OCI-LY1 (cell line): ENCODE measurements at regions not wholly inside any gene's neighbourhood (a gene's known extent, or its start where the extent isn't known, plus 50 kb on each side); places are given as distances from the start of the nearest gene placed in this dataset.

ENCODE experiments used
- H2AFZ ChIP-seq: fragments of 200-600 bp; sonication (generic), shearing (Covaris generic); 2 replicates; pipeline ENCODE4 v1.6.0; 2014; ENCODE audit warnings: antibody characterized with exemption, mild to moderate bottlenecking, low read length
- H3F3A ChIP-seq: fragments of 200-600 bp; sonication (generic), shearing (Covaris generic); 2 replicates; pipeline ENCODE4 v1.6.0; 2014; ENCODE audit warnings: mild to moderate bottlenecking, antibody characterized with exemption, low read length, moderate library complexity; ENCODE audit not compliant: insufficient read depth
- H3K27ac ChIP-seq: fragments of 200-600 bp; sonication (generic); 2 replicates; pipeline ENCODE4 v1.5.1; 2014; ENCODE audit warnings: low read length, mixed run types, mild to moderate bottlenecking, low read depth; ENCODE audit not compliant: poor library complexity, severe bottlenecking
- H3K27me3 ChIP-seq: fragments of 200-600 bp; sonication (generic); 2 replicates; pipeline ENCODE4 v1.6.0; 2014; ENCODE audit warnings: antibody characterized with exemption, mild to moderate bottlenecking, low read length, moderate library complexity; ENCODE audit not compliant: insufficient read depth
- H3K36me3 ChIP-seq: fragments of 200-600 bp; sonication (generic); 2 replicates; pipeline ENCODE4 v1.6.1; 2014; ENCODE audit warnings: mild to moderate bottlenecking, antibody characterized with exemption, low read length, moderate library complexity, mixed read lengths; ENCODE audit not compliant: insufficient read depth
- H3K4me1 ChIP-seq: fragments of 200-600 bp; sonication (generic); 2 replicates; pipeline ENCODE4 v1.5.1; 2014; ENCODE audit warnings: mild to moderate bottlenecking, low read length, moderate library complexity; ENCODE audit not compliant: insufficient read depth, severe bottlenecking
- H3K4me2 ChIP-seq: fragments of 200-600 bp; sonication (generic), shearing (Covaris generic); 2 replicates; pipeline ENCODE4 v1.6.1; 2014; ENCODE audit warnings: low read length
- H3K4me3 ChIP-seq: fragments of 200-600 bp; sonication (generic); 2 replicates; pipeline ENCODE4 v1.5.1; 2014; ENCODE audit warnings: low read length, low read depth, mild to moderate bottlenecking, mixed read lengths; ENCODE audit not compliant: poor library complexity, severe bottlenecking
- H3K79me2 ChIP-seq: fragments of 200-600 bp; shearing (Covaris generic); 2 replicates; pipeline ENCODE4 v1.6.1; 2016; ENCODE audit warnings: mixed run types, low read length, mixed read lengths; ENCODE audit not compliant: insufficient read depth
- H3K9ac ChIP-seq: fragments of 200-600 bp; sonication (generic), shearing (Covaris generic); 2 replicates; pipeline ENCODE4 v1.6.1; 2014; ENCODE audit warnings: mild to moderate bottlenecking, low read length, mixed read lengths
- H3K9me2 ChIP-seq: fragments of 200-600 bp; sonication (generic), shearing (Covaris generic); 2 replicates; pipeline ENCODE4 v1.6.1; 2014; ENCODE audit warnings: low read depth, mild to moderate bottlenecking, low read length, mixed read lengths
- H3K9me3 ChIP-seq: fragments of 200-600 bp; shearing (Covaris generic); 2 replicates; pipeline ENCODE4 v1.6.1; 2014; ENCODE audit warnings: low read length, mixed read lengths
- H4K20me1 ChIP-seq: fragments of 200-600 bp; sonication (generic), shearing (Covaris generic); 2 replicates; pipeline ENCODE4 v1.6.0; 2016; ENCODE audit warnings: mild to moderate bottlenecking, low read length; ENCODE audit not compliant: insufficient read depth
- EZH2 ChIP-seq: fragments of 200-600 bp; sonication (generic), shearing (Covaris generic); IDR thresholded peaks from 2 replicates; pipeline ENCODE4 v1.8.0; 2017; ENCODE audit warnings: borderline replicate concordance, mixed run types, mild to moderate bottlenecking, antibody characterized with exemption, low read length, moderate library complexity, mixed read lengths
- TF ChIP-seq, protein P1 (sequence below): fragments of 200-600 bp; sonication (generic), shearing (Covaris generic); IDR thresholded peaks from 2 replicates; pipeline ENCODE4 v1.5.1; 2017; ENCODE audit warnings: mild to moderate bottlenecking, antibody characterized with exemption, low read length, moderate library complexity, mixed read lengths

- Histone ChIP-seq H3K27ac (no peak overlapping the region), H3K4me3 (no peak overlapping the region), H3K4me2 (no peak overlapping the region), H3K9me3 (no peaks in the 10 kb centered on the region), H3K4me1 (no peaks in the 10 kb centered on the region), H3K79me2 (no peaks in the 10 kb centered on the region), H3K9me2 (no peaks in the 10 kb centered on the region), H3K27me3 (no peaks in the 10 kb centered on the region), H3K9ac (no peak overlapping the region), H4K20me1 (no peaks in the 10 kb centered on the region), H2AFZ (no peak overlapping the region), H3F3A (no peaks in the 10 kb centered on the region), H3K36me3 (no peaks in the 10 kb centered on the region)
- TF ChIP-seq, protein P1, sequence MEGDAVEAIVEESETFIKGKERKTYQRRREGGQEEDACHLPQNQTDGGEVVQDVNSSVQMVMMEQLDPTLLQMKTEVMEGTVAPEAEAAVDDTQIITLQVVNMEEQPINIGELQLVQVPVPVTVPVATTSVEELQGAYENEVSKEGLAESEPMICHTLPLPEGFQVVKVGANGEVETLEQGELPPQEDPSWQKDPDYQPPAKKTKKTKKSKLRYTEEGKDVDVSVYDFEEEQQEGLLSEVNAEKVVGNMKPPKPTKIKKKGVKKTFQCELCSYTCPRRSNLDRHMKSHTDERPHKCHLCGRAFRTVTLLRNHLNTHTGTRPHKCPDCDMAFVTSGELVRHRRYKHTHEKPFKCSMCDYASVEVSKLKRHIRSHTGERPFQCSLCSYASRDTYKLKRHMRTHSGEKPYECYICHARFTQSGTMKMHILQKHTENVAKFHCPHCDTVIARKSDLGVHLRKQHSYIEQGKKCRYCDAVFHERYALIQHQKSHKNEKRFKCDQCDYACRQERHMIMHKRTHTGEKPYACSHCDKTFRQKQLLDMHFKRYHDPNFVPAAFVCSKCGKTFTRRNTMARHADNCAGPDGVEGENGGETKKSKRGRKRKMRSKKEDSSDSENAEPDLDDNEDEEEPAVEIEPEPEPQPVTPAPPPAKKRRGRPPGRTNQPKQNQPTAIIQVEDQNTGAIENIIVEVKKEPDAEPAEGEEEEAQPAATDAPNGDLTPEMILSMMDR = no peak
- no peak for TF ChIP-seq EZH2
These were observed 862.7 kb upstream of the MAP3K7 start for GRCh38 chr6:91449539-91449938.

DNA sequence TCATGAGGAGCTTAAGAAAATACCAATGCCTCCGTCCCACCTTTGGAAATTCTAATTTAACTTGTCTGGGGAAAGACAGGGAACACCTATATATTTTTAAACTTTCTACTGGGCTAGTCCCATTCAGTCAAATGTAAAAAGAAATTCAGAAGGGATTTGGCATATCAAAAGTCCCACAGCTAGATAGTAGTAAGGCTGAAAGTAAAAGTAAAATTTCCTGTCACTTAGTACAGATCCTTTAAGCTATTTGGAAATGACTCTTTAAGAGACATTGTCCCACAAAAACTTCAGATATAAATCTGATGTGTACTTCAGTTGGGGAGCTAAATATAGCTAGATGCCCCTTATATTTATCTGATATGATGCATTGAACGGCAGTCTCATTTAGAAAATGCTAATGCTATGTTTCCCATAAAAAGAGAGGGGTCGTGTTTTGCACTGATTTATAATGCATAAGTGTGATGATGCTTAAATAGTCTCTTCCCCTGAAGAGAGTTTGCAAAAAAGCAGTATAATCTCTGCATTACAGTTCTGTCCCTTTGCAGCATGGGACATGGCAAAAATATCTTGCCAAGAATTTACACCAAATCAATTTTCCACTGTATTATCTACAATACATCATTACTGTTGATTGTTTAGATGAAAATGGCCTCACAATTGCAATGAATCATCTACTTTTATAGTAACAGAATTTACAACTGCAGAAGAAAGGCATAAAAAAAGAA is 860.8 kb upstream of the MAP3K7 start:
- Histone ChIP-seq H3K4me3 (no peak overlapping the region), H3K4me2 (no peak overlapping the region), H3K79me2 (no peaks in the 10 kb centered on the region), H3K27ac (no peak overlapping the region), H2AFZ (no peak overlapping the region), H3K9ac (no peak overlapping the region), H4K20me1 (no peaks in the 10 kb centered on the region), H3K36me3 (no peaks in the 10 kb centered on the region), H3F3A (no peaks in the 10 kb centered on the region), H3K9me3 (no peaks in the 10 kb centered on the region), H3K9me2 (no peaks in the 10 kb centered on the region), H3K4me1 (no peaks in the 10 kb centered on the region), H3K27me3 (no peaks in the 10 kb centered on the region)
- no peak for TF ChIP-seq EZH2
- TF ChIP-seq, protein P1 = no peak

- H3K27me3 ChIP-seq = no peaks in the 10 kb centered on the region
- no peak overlapping the region for H3K4me2 ChIP-seq
- no peak overlapping the region for H3K9ac ChIP-seq
- no peaks in the 10 kb centered on the region for H3K36me3 ChIP-seq
- H3K4me3 ChIP-seq = no peak overlapping the region
- no peaks in the 10 kb centered on the region for H3K79me2 ChIP-seq
- H4K20me1 ChIP-seq = no peaks in the 10 kb centered on the region
- no peaks in the 10 kb centered on the region for H3F3A ChIP-seq
- H3K27ac ChIP-seq = no peak overlapping the region
- no peaks in the 10 kb centered on the region for H3K9me2 ChIP-seq
- TF ChIP-seq, protein P1 = no peak
- no peak for TF ChIP-seq EZH2
- no peaks in the 10 kb centered on the region for H3K4me1 ChIP-seq
- no peaks in the 10 kb centered on the region for H3K9me3 ChIP-seq
- no peak overlapping the region for H2AFZ ChIP-seq
These were observed 860.2 kb upstream of the MAP3K7 start for GRCh38 chr6:91447081-91447480.
